HCT116 (cell line): ENCODE measurements at regions not wholly inside any gene's neighbourhood (a gene's known extent, or its start where the extent isn't known, plus 50 kb on each side); places are given as distances from the start of the nearest gene placed in this dataset.
"Not testable (repeated sequence)": the region's sequence is repeated elsewhere in the genome, so short reads cannot be mapped to it uniquely, and the experiment has no call there.

Experiments used
- ATAC-seq: fragments of 200-7000 bp; cut with Tn5 transposase; 2 replicates; pipeline ENCODE4 v1.9.1; 2020; ENCODE audit warnings: mild to moderate bottlenecking, moderate library complexity
- BruUV-seq: library from RNA; stranded (reverse); fragments of 400-500 nt; replicated peaks from 2 replicates; lab custom pipeline; 2021; lab: Mats Ljungman, UMichigan
- CTCF ChIA-PET: fragments of 300-600 bp; sonication (Branson Sonifier 250); formaldehyde crosslinking; loops from one replicate; lab custom pipeline; 2021; ENCODE audit warnings: antibody characterized with exemption; lab: Charles Lee
- POLR2A ChIA-PET: fragments of 300-600, 350-600 bp; sonication (Branson Sonifier 250); formaldehyde crosslinking; loops from one replicate; lab custom pipeline; 2021; ENCODE audit warnings: antibody characterized with exemption; lab: Charles Lee
- RAD21 ChIA-PET, 2 experiments: fragments of 300-600 bp; sonication (Branson Sonifier 250); formaldehyde crosslinking; loops; one replicate each; lab custom pipeline; 2023; ENCODE audit warnings: low total read pairs in 2 of 2; ENCODE audit not compliant: uncharacterized antibody in 2 of 2, unreplicated experiment in 2 of 2, low non-redundant PET in 1 of 2; lab: Charles Lee
- DNase-seq: peaks from one replicate; pipeline ENCODE4 v3.0.0-alpha.2; 2010; ENCODE audit warnings: low read depth, low spot score
- H2AFZ ChIP-seq: fragments of 200-600 bp; shearing (Covaris generic), sonication (generic); 2 replicates; pipeline ENCODE4 v1.6.1; 2017; ENCODE audit warnings: low read depth, mixed run types, mixed read lengths, antibody characterized with exemption, low read length; ENCODE audit not compliant: poor library complexity, severe bottlenecking
- H3K27ac ChIP-seq: 2 replicates; pipeline ENCODE4 v1.5.1; 2012; ENCODE audit warnings: low read depth, low read length
- H3K27me3 ChIP-seq: fragments of 200-600 bp; sonication (generic); 2 replicates; pipeline ENCODE4 v1.6.1; 2016; ENCODE audit warnings: mixed run types, low read length, mixed read lengths; ENCODE audit not compliant: insufficient read depth
- H3K36me3 ChIP-seq, 2 experiments: fragments of 200-500 bp in 1 of 2; fragments of 200-600 bp in 1 of 2; sonication (Bioruptor generic) in 1 of 2; sonication (generic) in 1 of 2; 2 replicates each; pipeline versions ENCODE4 v1.5.1 to v1.6.1; 2014 to 2016; ENCODE audit warnings: low read length in 2 of 2, inconsistent platforms in 1 of 2, mixed read lengths in 1 of 2, mixed run types in 1 of 2; ENCODE audit not compliant: insufficient read depth in 2 of 2, control insufficient read depth in 1 of 2
- H3K4me1 ChIP-seq, 2 experiments: fragments of 200-600 bp in 1 of 2; sonication (generic) in 1 of 2; 2 replicates each; pipeline versions ENCODE4 v1.5.1 to v1.6.1; 2012 to 2017; ENCODE audit warnings: low read length in 2 of 2, inconsistent platforms in 1 of 2, mild to moderate bottlenecking in 1 of 2, mixed read lengths in 1 of 2, mixed run types in 1 of 2, moderate library complexity in 1 of 2; ENCODE audit not compliant: insufficient read depth in 2 of 2, control insufficient read depth in 1 of 2
- H3K4me2 ChIP-seq: fragments of 200-600 bp; sonication (generic); 2 replicates; pipeline ENCODE4 v1.6.1; 2017; ENCODE audit warnings: mixed run types, low read length, mixed read lengths
- H3K4me3 ChIP-seq, 2 experiments: fragments of 200-600 bp in 1 of 2; sonication (generic) in 1 of 2; replicated peaks in 1 of 2; 2 replicates each; pipeline ENCODE4 v1.5.1; 2011 to 2016; ENCODE audit warnings: low read length in 2 of 2, control low read depth in 1 of 2, low read depth in 1 of 2, mild to moderate bottlenecking in 1 of 2, mixed read lengths in 1 of 2, mixed run types in 1 of 2
- H3K79me2 ChIP-seq: fragments of 200-600 bp; sonication (generic); 2 replicates; pipeline ENCODE4 v1.6.1; 2017; ENCODE audit warnings: mild to moderate bottlenecking, mixed run types, low read length, moderate library complexity, mixed read lengths; ENCODE audit not compliant: insufficient read depth
- H3K9ac ChIP-seq: fragments of 200-600 bp; sonication (generic); 2 replicates; pipeline ENCODE4 v1.6.1; 2016; ENCODE audit warnings: low read length, mixed read lengths
- H3K9me2 ChIP-seq: fragments of 200-600 bp; sonication (generic), shearing (Covaris generic); 2 replicates; pipeline ENCODE4 v1.6.1; 2017; ENCODE audit warnings: mixed run types, mild to moderate bottlenecking, moderate library complexity; ENCODE audit not compliant: insufficient read depth
- H3K9me3 ChIP-seq, 2 experiments: fragments of 200-500 bp in 1 of 2; fragments of 200-600 bp in 1 of 2; sonication (Bioruptor generic) in 1 of 2; sonication (generic) in 1 of 2; 2 replicates each; pipeline ENCODE4 v1.6.1; 2014 to 2017; ENCODE audit warnings: low read length in 2 of 2, mixed read lengths in 2 of 2, inconsistent platforms in 1 of 2, low read depth in 1 of 2, mild to moderate bottlenecking in 1 of 2, mixed run types in 1 of 2, moderate library complexity in 1 of 2; ENCODE audit not compliant: control insufficient read depth in 1 of 2, insufficient read depth in 1 of 2
- H4K20me1 ChIP-seq: fragments of 200-600 bp; sonication (generic), shearing (Covaris generic); 2 replicates; pipeline ENCODE4 v1.6.1; 2017; ENCODE audit warnings: mixed run types, mild to moderate bottlenecking, moderate library complexity; ENCODE audit not compliant: insufficient read depth
- intact Hi-C: fragments of 100-400 bp; cut with micrococcal nuclease; formaldehyde crosslinking; loops from 2 replicates; pipeline ENCODE4 v1.10.0; 2022

GRCh38 chr7:65193334-65194058, 180.2 kb upstream of the ZNF92 start:
- CTCF ChIA-PET, H3K4me3 ChIP-seq, POLR2A ChIA-PET, intact Hi-C loops, H3K9me3 ChIP-seq, H3K9me2 ChIP-seq, H4K20me1 ChIP-seq, ATAC-seq, H3K4me2 ChIP-seq, BruUV-seq, H3K36me3 ChIP-seq, RAD21 ChIA-PET, H3K9ac ChIP-seq, H3K79me2 ChIP-seq, H3K4me1 ChIP-seq, DNase-seq, H2AFZ ChIP-seq, H3K27me3 ChIP-seq, H3K27ac ChIP-seq: not testable (repeated sequence)

GRCh38 chr7:65177041-65177440, 170.6 kb upstream of the ERV3-1 start:
- BruUV-seq, RAD21 ChIA-PET, POLR2A ChIA-PET, CTCF ChIA-PET, H3K36me3 ChIP-seq, ATAC-seq, H3K27me3 ChIP-seq, DNase-seq, intact Hi-C loops, H3K9ac ChIP-seq, H3K4me3 ChIP-seq, H3K9me3 ChIP-seq, H3K27ac ChIP-seq, H4K20me1 ChIP-seq, H3K79me2 ChIP-seq, H3K9me2 ChIP-seq, H3K4me2 ChIP-seq, H2AFZ ChIP-seq, H3K4me1 ChIP-seq: not testable (repeated sequence)

GRCh38 chr7:65150105-65150504, 143.6 kb upstream of the ERV3-1 start:
- H3K36me3 ChIP-seq, H3K9me3 ChIP-seq, H3K79me2 ChIP-seq, H4K20me1 ChIP-seq, DNase-seq, RAD21 ChIA-PET, POLR2A ChIA-PET, H3K27me3 ChIP-seq, H3K27ac ChIP-seq, BruUV-seq, intact Hi-C loops, H3K9me2 ChIP-seq, CTCF ChIA-PET, H3K4me1 ChIP-seq, H3K9ac ChIP-seq, H3K4me3 ChIP-seq, H3K4me2 ChIP-seq, ATAC-seq, H2AFZ ChIP-seq: not testable (repeated sequence)

- intact Hi-C loops, H4K20me1 ChIP-seq, RAD21 ChIA-PET, H3K79me2 ChIP-seq, H3K36me3 ChIP-seq, H3K4me2 ChIP-seq, H3K27ac ChIP-seq, H3K4me3 ChIP-seq, H3K9ac ChIP-seq, POLR2A ChIA-PET, H3K27me3 ChIP-seq, ATAC-seq, BruUV-seq, DNase-seq, H3K9me2 ChIP-seq, CTCF ChIA-PET, H3K4me1 ChIP-seq, H2AFZ ChIP-seq, H3K9me3 ChIP-seq: not testable (repeated sequence)
Observed at GRCh38 chr7:65146118-65146914, 139.8 kb upstream of the ERV3-1 start.
